ENCODE measurements at regions not wholly inside any gene's neighbourhood (a gene's known extent, or its start where the extent isn't known, plus 50 kb on each side); places are given as distances from the start of the nearest gene placed in this dataset.

DNA sequence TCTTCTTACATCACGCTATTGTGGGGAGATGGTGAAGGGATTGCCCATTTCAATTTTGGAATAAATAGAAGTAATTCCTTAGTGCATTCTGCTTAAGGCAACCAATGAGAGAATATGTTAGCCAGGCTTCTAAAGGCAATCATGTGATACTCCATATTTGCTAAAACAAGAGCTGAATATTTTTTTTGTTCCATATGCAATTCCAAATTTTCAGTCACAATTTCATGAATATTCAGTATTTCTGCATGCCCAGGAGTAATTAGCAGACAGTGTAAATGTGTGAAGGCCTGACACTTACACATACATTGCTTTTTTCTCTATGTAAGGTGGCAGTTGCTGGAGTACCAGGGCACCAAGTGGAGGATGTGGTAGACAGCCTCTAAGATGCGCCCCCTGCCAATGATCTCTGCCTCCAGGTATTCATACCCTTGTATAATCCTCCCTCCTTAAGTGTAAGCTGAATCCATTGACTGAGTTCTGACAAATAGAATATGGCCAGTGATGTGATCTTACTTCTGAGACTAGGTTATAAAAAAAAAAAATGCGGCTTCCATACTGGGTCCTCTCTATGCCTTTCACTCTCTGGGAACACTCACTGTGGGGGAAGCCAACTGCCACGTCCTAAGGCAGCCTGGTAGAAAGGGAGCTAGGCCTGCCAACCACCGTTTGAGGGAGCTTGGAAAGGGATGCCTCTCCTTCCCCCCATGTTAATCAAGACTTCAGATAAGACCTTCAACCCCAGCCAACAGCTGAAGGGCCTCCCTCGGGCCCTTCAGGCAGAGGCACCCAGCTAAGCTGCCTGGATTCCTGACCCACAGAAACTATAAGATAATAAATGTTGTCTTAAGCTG is 62.7 kb upstream of the PTGR2 start:
- TF ChIP-seq CTCF (IDR thresholded peaks at IDR 0.05; ENCODE audit: low read length) (peak; percentile 6; the same call in 1 of the 2 replicates), EZH2 (IDR thresholded peaks at IDR 0.05; ENCODE audit: borderline replicate concordance, low read length) (no peak)

All from OCI-LY1 (cell line).